ENCODE measurements at regions not wholly inside any gene's neighbourhood (a gene's known extent, or its start where the extent isn't known, plus 50 kb on each side); places are given as distances from the start of the nearest gene placed in this dataset.

GRCh38 chr16:87239545-87239944 lies 77.6 kb downstream of the C16orf95 start:
- DNase-seq, result no peak
- Histone ChIP-seq H3K9me3 (ENCODE audit: control insufficient read depth, low read length) (no peaks in the 10 kb centered on the region), H3K4me3 (ENCODE audit: low read length) (no peak overlapping the region), H3K27me3 (ENCODE audit: control insufficient read depth, insufficient read depth) (no peaks in the 10 kb centered on the region), H3K27ac (ENCODE audit: low read length) (no peak overlapping the region), H3K4me1 (ENCODE audit: control insufficient read depth, insufficient read depth, low read length) (no peaks in the 10 kb centered on the region)
- intact Hi-C loops (cut with DNase I), result no loop called here
- ATAC-seq, result no peak
- WGBS, result 82% methylated on average over 4 of the region's 4 CpGs

- ATAC-seq, result no peak
- WGBS, result 76% methylated on average over 14 of the region's 14 CpGs
- no peak overlapping the region for H3K4me3 ChIP-seq (ENCODE audit: low read length)
- H3K9me3 ChIP-seq (ENCODE audit: control insufficient read depth, low read length), result no peaks in the 10 kb centered on the region
- no peak overlapping the region for H3K27ac ChIP-seq (ENCODE audit: low read length)
- H3K4me1 ChIP-seq (ENCODE audit: control insufficient read depth, insufficient read depth, low read length), result no peaks in the 10 kb centered on the region
- no peak for DNase-seq
- intact Hi-C loops (cut with DNase I), result no loop called here
- H3K27me3 ChIP-seq (ENCODE audit: control insufficient read depth, insufficient read depth), result no peaks in the 10 kb centered on the region
These were observed 76.7 kb downstream of the C16orf95 start for GRCh38 chr16:87240211-87241136.

GRCh38 chr16:87241137-87241771 lies 75.9 kb downstream of the C16orf95 start:
- DNase-seq, result no peak
- H3K27me3 ChIP-seq (ENCODE audit: control insufficient read depth, insufficient read depth), result no peaks in the 10 kb centered on the region

GRCh38 chr16:87243478-87243877 lies 73.7 kb downstream of the C16orf95 start:
- Histone ChIP-seq H3K4me3 (ENCODE audit: low read length) (no peak overlapping the region), H3K4me1 (ENCODE audit: control insufficient read depth, insufficient read depth, low read length) (no peaks in the 10 kb centered on the region), H3K27ac (ENCODE audit: low read length) (no peak overlapping the region), H3K9me3 (ENCODE audit: control insufficient read depth, low read length) (no peaks in the 10 kb centered on the region), H3K27me3 (ENCODE audit: control insufficient read depth, insufficient read depth) (no peaks in the 10 kb centered on the region)
- intact Hi-C loops (cut with DNase I), result no loop called here
- ATAC-seq (no peak), DNase-seq (no peak)
- WGBS, result 83% methylated on average over 7 of the region's 7 CpGs

More at GRCh38 chr16:87241137-87241771, 75.9 kb downstream of the C16orf95 start:
- Histone ChIP-seq H3K9me3 (ENCODE audit: control insufficient read depth, low read length) (no peaks in the 10 kb centered on the region), H3K4me3 (ENCODE audit: low read length) (no peak overlapping the region), H3K4me1 (ENCODE audit: control insufficient read depth, insufficient read depth, low read length) (no peaks in the 10 kb centered on the region), H3K27ac (ENCODE audit: low read length) (no peak overlapping the region)
- intact Hi-C loops (cut with DNase I), result no loop called here
- WGBS, result 72% methylated on average over 15 of the region's 15 CpGs
- no peak for ATAC-seq

GRCh38 chr16:87244636-87245197 lies 72.5 kb downstream of the C16orf95 start:
- intact Hi-C loops (cut with DNase I), result no loop called here
- Histone ChIP-seq H3K4me1 (ENCODE audit: control insufficient read depth, insufficient read depth, low read length) (no peaks in the 10 kb centered on the region), H3K27ac (ENCODE audit: low read length) (no peak overlapping the region), H3K4me3 (ENCODE audit: low read length) (no peak overlapping the region), H3K27me3 (ENCODE audit: control insufficient read depth, insufficient read depth) (no peaks in the 10 kb centered on the region), H3K9me3 (ENCODE audit: control insufficient read depth, low read length) (no peaks in the 10 kb centered on the region)
- no peak for DNase-seq
- WGBS, result 81% methylated on average over 7 of the region's 7 CpGs
- ATAC-seq, result no peak

GRCh38 chr16:87245511-87245910 lies 71.7 kb downstream of the C16orf95 start:
- Histone ChIP-seq H3K4me3 (ENCODE audit: low read length) (no peak overlapping the region), H3K27ac (ENCODE audit: low read length) (no peak overlapping the region), H3K27me3 (ENCODE audit: control insufficient read depth, insufficient read depth) (no peaks in the 10 kb centered on the region), H3K4me1 (ENCODE audit: control insufficient read depth, insufficient read depth, low read length) (no peaks in the 10 kb centered on the region), H3K9me3 (ENCODE audit: control insufficient read depth, low read length) (no peaks in the 10 kb centered on the region)
- DNase-seq, result no peak
- 58% methylated on average over 13 of the region's 13 CpGs for WGBS
- no peak for ATAC-seq
- intact Hi-C loops (cut with DNase I), result no loop called here

- no peaks in the 10 kb centered on the region for H3K4me1 ChIP-seq (ENCODE audit: control insufficient read depth, insufficient read depth, low read length)
- no peaks in the 10 kb centered on the region for H3K9me3 ChIP-seq (ENCODE audit: control insufficient read depth, low read length)
- H3K4me3 ChIP-seq (ENCODE audit: low read length), result no peak overlapping the region
- intact Hi-C loops (cut with DNase I), result no loop called here
- no peak for DNase-seq
- ATAC-seq, result no peak
- H3K27ac ChIP-seq (ENCODE audit: low read length), result no peak overlapping the region
- 81% methylated on average over 14 of the region's 14 CpGs for WGBS
- no peaks in the 10 kb centered on the region for H3K27me3 ChIP-seq (ENCODE audit: control insufficient read depth, insufficient read depth)
These were observed 70.7 kb downstream of the C16orf95 start for GRCh38 chr16:87246269-87247065.

- DNase-seq (no peak), ATAC-seq (no peak)
- Histone ChIP-seq H3K27me3 (ENCODE audit: control insufficient read depth, insufficient read depth) (no peaks in the 10 kb centered on the region), H3K27ac (ENCODE audit: low read length) (no peak overlapping the region), H3K4me1 (ENCODE audit: control insufficient read depth, insufficient read depth, low read length) (no peaks in the 10 kb centered on the region), H3K9me3 (ENCODE audit: control insufficient read depth, low read length) (no peaks in the 10 kb centered on the region), H3K4me3 (ENCODE audit: low read length) (no peak overlapping the region)
- intact Hi-C loops (cut with DNase I), result no loop called here
- WGBS, result 54% methylated on average over 3 of the region's 3 CpGs
These were observed 68.5 kb downstream of the C16orf95 start for GRCh38 chr16:87248714-87249113.

- 94% methylated on average over 10 of the region's 10 CpGs for WGBS
- H3K4me1 ChIP-seq (ENCODE audit: control insufficient read depth, insufficient read depth, low read length), result no peaks in the 10 kb centered on the region
- H3K4me3 ChIP-seq (ENCODE audit: low read length), result no peak overlapping the region
- DNase-seq (no peak), ATAC-seq (no peak)
- intact Hi-C loops (cut with DNase I), result no loop called here
- H3K9me3 ChIP-seq (ENCODE audit: control insufficient read depth, low read length), result no peaks in the 10 kb centered on the region
- no peaks in the 10 kb centered on the region for H3K27me3 ChIP-seq (ENCODE audit: control insufficient read depth, insufficient read depth)
- H3K27ac ChIP-seq (ENCODE audit: low read length), result no peak overlapping the region
These were observed 67.8 kb downstream of the C16orf95 start for GRCh38 chr16:87249425-87249824.

GRCh38 chr16:87250431-87250960 lies 66.7 kb downstream of the C16orf95 start:
- WGBS, result 41% methylated on average over 2 of the region's 2 CpGs
- no peak overlapping the region for H3K4me3 ChIP-seq (ENCODE audit: low read length)
- H3K4me1 ChIP-seq (ENCODE audit: control insufficient read depth, insufficient read depth, low read length), result no peaks in the 10 kb centered on the region
- DNase-seq (no peak), ATAC-seq (no peak)
- intact Hi-C loops (cut with DNase I), result no loop called here
- no peaks in the 10 kb centered on the region for H3K27me3 ChIP-seq (ENCODE audit: control insufficient read depth, insufficient read depth)
- no peak overlapping the region for H3K27ac ChIP-seq (ENCODE audit: low read length)
- H3K9me3 ChIP-seq (ENCODE audit: control insufficient read depth, low read length), result no peaks in the 10 kb centered on the region

Data from right cardiac atrium (tissue), 5 donors.